H9 (cell line): ENCODE measurements at regions not wholly inside any gene's neighbourhood (a gene's known extent, or its start where the extent isn't known, plus 50 kb on each side); places are given as distances from the start of the nearest gene placed in this dataset.

Experiments
- DNase-seq: peaks from one replicate; pipeline ENCODE4 v3.0.0-alpha.2; 2017
- H2AFZ ChIP-seq: one replicate; pipeline ENCODE4 v1.6.1; 2013; ENCODE audit warnings: mild to moderate bottlenecking, low read length, control low read depth, moderate library complexity
- H2AK5ac ChIP-seq: 2 replicates; pipeline ENCODE4 v1.6.1; 2013; ENCODE audit warnings: low read length, control low read depth, mixed read lengths; ENCODE audit not compliant: insufficient read length
- H2BK120ac ChIP-seq: one replicate; pipeline ENCODE4 v1.6.1; 2013; ENCODE audit warnings: low read depth, mild to moderate bottlenecking, low read length, control low read depth, inconsistent platforms; ENCODE audit not compliant: poor library complexity, severe bottlenecking
- H2BK12ac ChIP-seq: 2 replicates; pipeline ENCODE4 v1.6.1; 2013; ENCODE audit warnings: low read length, control low read depth, mixed read lengths, low read depth; ENCODE audit not compliant: insufficient read length
- H2BK15ac ChIP-seq: 2 replicates; pipeline ENCODE4 v1.6.1; 2013; ENCODE audit warnings: low read depth, low read length, control low read depth
- H2BK20ac ChIP-seq: one replicate; pipeline ENCODE4 v1.6.1; 2013; ENCODE audit warnings: low read depth, mild to moderate bottlenecking, low read length, control low read depth, inconsistent platforms; ENCODE audit not compliant: poor library complexity, severe bottlenecking
- H2BK5ac ChIP-seq: 2 replicates; pipeline ENCODE4 v1.6.1; 2013; ENCODE audit warnings: low read length, control low read depth, mixed read lengths; ENCODE audit not compliant: insufficient read length
- H3K14ac ChIP-seq: 2 replicates; pipeline ENCODE4 v1.6.1; 2013; ENCODE audit warnings: low read length, control low read depth; ENCODE audit not compliant: insufficient read depth
- H3K18ac ChIP-seq: 2 replicates; pipeline ENCODE4 v1.6.1; 2013; ENCODE audit warnings: low read depth, mild to moderate bottlenecking, mixed read lengths, low read length, control low read depth; ENCODE audit not compliant: insufficient read length
- H3K23ac ChIP-seq: 2 replicates; pipeline ENCODE4 v1.6.1; 2013; ENCODE audit warnings: low read length, control low read depth, mixed read lengths, low read depth; ENCODE audit not compliant: insufficient read length
- H3K23me2 ChIP-seq: 2 replicates; pipeline ENCODE4 v1.6.1; 2013; ENCODE audit warnings: low read depth, mild to moderate bottlenecking, mixed read lengths, low read length, control low read depth; ENCODE audit not compliant: insufficient read length, poor library complexity, severe bottlenecking
- H3K27ac ChIP-seq: 2 replicates; pipeline ENCODE4 v1.5.1; 2013; ENCODE audit warnings: low read length, control low read depth, mixed read lengths, low read depth; ENCODE audit not compliant: insufficient read length
- H3K27me3 ChIP-seq: 2 replicates; pipeline ENCODE4 v1.6.1; 2013; ENCODE audit warnings: low read length, control low read depth, inconsistent platforms; ENCODE audit not compliant: insufficient read depth
- H3K4ac ChIP-seq: 2 replicates; pipeline ENCODE4 v1.6.1; 2013; ENCODE audit warnings: low read depth, mild to moderate bottlenecking, control low read depth, inconsistent platforms, low read length, moderate library complexity
- H3K4me1 ChIP-seq: 2 replicates; pipeline ENCODE4 v1.6.1; 2013; ENCODE audit warnings: low read length, control low read depth, inconsistent platforms; ENCODE audit not compliant: insufficient read depth
- H3K4me2 ChIP-seq: 2 replicates; pipeline ENCODE4 v1.6.1; 2013; ENCODE audit warnings: low read length, control low read depth, mixed read lengths; ENCODE audit not compliant: insufficient read length, insufficient read depth
- H3K56ac ChIP-seq: 2 replicates; pipeline ENCODE4 v1.6.1; 2013; ENCODE audit warnings: low read depth, mild to moderate bottlenecking, mixed read lengths, low read length, control low read depth; ENCODE audit not compliant: insufficient read length
- H3K79me1 ChIP-seq: 2 replicates; pipeline ENCODE4 v1.6.1; 2013; ENCODE audit warnings: low read depth, mild to moderate bottlenecking, moderate library complexity, low read length, control low read depth, inconsistent platforms; ENCODE audit not compliant: insufficient read depth, poor library complexity, severe bottlenecking
- H3K79me2 ChIP-seq: 2 replicates; pipeline ENCODE4 v1.6.1; 2013; ENCODE audit warnings: low read length, control low read depth, inconsistent platforms; ENCODE audit not compliant: insufficient read depth
- H3K9ac ChIP-seq: 2 replicates; pipeline ENCODE4 v1.6.1; 2013; ENCODE audit warnings: low read length, control low read depth, mixed read lengths; ENCODE audit not compliant: insufficient read length; ENCODE audit errors: extremely low read depth
- H3K9me3 ChIP-seq: one replicate; pipeline ENCODE4 v1.6.1; 2013; ENCODE audit warnings: low read depth, low read length, inconsistent platforms; ENCODE audit not compliant: control insufficient read depth
- H3T11ph ChIP-seq: one replicate; pipeline ENCODE4 v1.6.1; 2013; ENCODE audit warnings: mild to moderate bottlenecking, low read length, control low read depth, inconsistent platforms
- H4K20me1 ChIP-seq: one replicate; pipeline ENCODE4 v1.6.1; 2013; ENCODE audit not compliant: control insufficient read depth, insufficient read length, insufficient read depth
- H4K5ac ChIP-seq: 2 replicates; pipeline ENCODE4 v1.6.1; 2013; ENCODE audit warnings: low read depth, mild to moderate bottlenecking, mixed read lengths, low read length, control low read depth; ENCODE audit not compliant: insufficient read length
- H4K8ac ChIP-seq: replicated peaks from 2 replicates; pipeline ENCODE4 v1.6.1; 2013; ENCODE audit warnings: low read length, control low read depth, mixed read lengths, low read depth; ENCODE audit not compliant: insufficient read length
- H4K91ac ChIP-seq: 2 replicates; pipeline ENCODE4 v1.6.1; 2013; ENCODE audit warnings: low read depth, mild to moderate bottlenecking, moderate library complexity, mixed read lengths, low read length, control low read depth; ENCODE audit not compliant: insufficient read length
- H3K27ac Mint-ChIP-seq, 3 experiments: 2 replicates in 2 of 3; 3 replicates in 1 of 3; pipeline ENCODE4 v1.8.0; 2020 to 2021; ENCODE audit warnings: mixed read lengths in 3 of 3, mild to moderate bottlenecking in 1 of 3, moderate library complexity in 1 of 3
- H3K27me3 Mint-ChIP-seq: 2 replicates; pipeline ENCODE4 v1.8.0; 2021; ENCODE audit warnings: low read depth, mild to moderate bottlenecking, moderate library complexity, mixed read lengths
- H3K36me3 Mint-ChIP-seq, 3 experiments: 2 replicates in 2 of 3; 3 replicates in 1 of 3; pipeline ENCODE4 v1.8.0; 2020 to 2021; ENCODE audit warnings: low read depth in 3 of 3, mixed read lengths in 3 of 3; ENCODE audit not compliant: insufficient read depth in 1 of 3
- H3K4me1 Mint-ChIP-seq, 2 experiments: 2 replicates each; pipeline ENCODE4 v1.8.0; 2020; ENCODE audit warnings: mixed read lengths in 2 of 2
- H3K4me3 Mint-ChIP-seq, 2 experiments: 2 replicates in 1 of 2; 3 replicates in 1 of 2; pipeline ENCODE4 v1.8.0; 2020 to 2021; ENCODE audit warnings: mild to moderate bottlenecking in 2 of 2, mixed read lengths in 2 of 2, moderate library complexity in 1 of 2
- H3K9me3 Mint-ChIP-seq, 2 experiments: 2 replicates in 1 of 2; 3 replicates in 1 of 2; pipeline ENCODE4 v1.8.0; 2020; ENCODE audit warnings: mild to moderate bottlenecking in 2 of 2, mixed read lengths in 2 of 2, moderate library complexity in 1 of 2
- CTCF ChIP-seq: fragments of 200-600 bp; sonication (generic); conservative IDR thresholded peaks from 3 replicates; pipeline ENCODE4 v1.8.0; 2021; ENCODE audit warnings: antibody characterized with exemption, mild to moderate bottlenecking
- WGBS: extraction: QIAGEN DNeasy Blood & Tissue Kit; methylation state at CpG from one replicate; pipeline ENCODE4 v1.1.7; 2013; ENCODE audit warnings: missing lambda C conversion rate, low lambda C conversion rate, mixed read lengths; ENCODE audit not compliant: insufficient read length; ENCODE audit errors: extremely low coverage; 5-methylcytosine and 5-hydroxymethylcytosine counted together

- DNase-seq = no peak
- H3K18ac ChIP-seq = no peak overlapping the region
- no peak overlapping the region for H3K4ac ChIP-seq
- H3K23ac ChIP-seq = no peak overlapping the region
- no peak overlapping the region for H3T11ph ChIP-seq
- H2BK120ac ChIP-seq = no peak overlapping the region
- no peaks in the 10 kb centered on the region for H3K79me2 ChIP-seq
- H2AFZ ChIP-seq = no peak overlapping the region
- H4K20me1 ChIP-seq = no peaks in the 10 kb centered on the region
- no peak overlapping the region for H3K27ac Mint-ChIP-seq
- H2AK5ac ChIP-seq = no peak overlapping the region
- H3K79me1 ChIP-seq = no peaks in the 10 kb centered on the region
- H3K56ac ChIP-seq = no peak overlapping the region
- no peak overlapping the region for H2BK12ac ChIP-seq
- H4K8ac ChIP-seq = no peak overlapping the region
- no peaks in the 10 kb centered on the region for H3K23me2 ChIP-seq
- 0 out of 5 replicates have a peak, but pooled peaks cover 0 to 2% of the 10 kb centered on the region in 2 experiments for H3K9me3 Mint-ChIP-seq
- H3K4me3 Mint-ChIP-seq = no peak overlapping the region
- no peak overlapping the region for H3K27ac ChIP-seq
- WGBS = no CpG with 5 or more reads among the region's 1 CpG
- no peak overlapping the region for H3K9ac ChIP-seq
- TF ChIP-seq CTCF = no peak
- no peaks in the 10 kb centered on the region for H3K27me3 Mint-ChIP-seq
- H2BK15ac ChIP-seq = no peak overlapping the region
- no peak overlapping the region for H4K91ac ChIP-seq
- no peak overlapping the region for H3K14ac ChIP-seq
- no peaks in the 10 kb centered on the region for H3K27me3 ChIP-seq
- no peak overlapping the region for H2BK5ac ChIP-seq
- no peaks in the 10 kb centered on the region for H3K9me3 ChIP-seq
- H3K4me1 ChIP-seq = no peaks in the 10 kb centered on the region
- no peak overlapping the region for H4K5ac ChIP-seq
- no peak overlapping the region for H2BK20ac ChIP-seq
- no peaks in the 10 kb centered on the region for H3K4me1 Mint-ChIP-seq
- no peak overlapping the region for H3K4me2 ChIP-seq
- H3K36me3 Mint-ChIP-seq = no peaks in the 10 kb centered on the region
Observed at GRCh38 chr5:53407373-53407772, 73.1 kb upstream of the FST start.
